HepG2 (cell line): ENCODE measurements at regions not wholly inside any gene's neighbourhood (a gene's known extent, or its start where the extent isn't known, plus 50 kb on each side); places are given as distances from the start of the nearest gene placed in this dataset.

ENCODE experiments used
- ATAC-seq: fragments of 200-7000 bp; cut with Tn5 transposase; 3 replicates; pipeline ENCODE4 v1.9.1; 2020; ENCODE audit warnings: mild to moderate bottlenecking, moderate library complexity
- BruUV-seq: library from RNA; stranded (reverse); fragments of 400-500 nt; replicated peaks from 2 replicates; lab custom pipeline; 2021; lab: Mats Ljungman, UMichigan
- CTCF ChIA-PET: fragments of 300-600 bp; formaldehyde crosslinking; extraction: SDS; loops from one replicate; lab custom pipeline; 2021; ENCODE audit warnings: low total read pairs, inconsistent platforms, low intra/inter-chr PET ratio; lab: Yijun Ruan, JAX
- POLR2A ChIA-PET: fragments of 350-600 bp; sonication (Branson Sonifier 250); formaldehyde crosslinking; loops from one replicate; lab custom pipeline; 2020; ENCODE audit warnings: antibody characterized with exemption, inconsistent platforms; lab: Yijun Ruan, JAX
- DNase-seq: peaks from one replicate; pipeline ENCODE4 v3.0.0-alpha.2; 2015; ENCODE audit warnings: low spot score
- FAIRE-seq: peaks from 3 replicates; lab custom pipeline; 2011; peaks lifted over from hg19 to GRCh38; lab: Jason Lieb, UNC
- H2AFZ ChIP-seq: one replicate; pipeline ENCODE4 v1.6.1; 2011; ENCODE audit warnings: low read length, inconsistent platforms
- H3K27ac ChIP-seq: fragments of 300-600 bp; 3 replicates; pipeline ENCODE4 v1.8.0; 2011; ENCODE audit warnings: mixed run types, mild to moderate bottlenecking, mixed read lengths, low read length, inconsistent platforms; ENCODE audit not compliant: insufficient read depth; ENCODE audit errors: extremely low read length
- H3K27me3 ChIP-seq, 2 experiments: fragments of 200-600 bp in 1 of 2; 2 replicates in 1 of 2; 3 replicates in 1 of 2; pipeline versions ENCODE4 v1.6.0 to v1.8.0; 2011; ENCODE audit warnings: low read length in 2 of 2, mild to moderate bottlenecking in 2 of 2, moderate library complexity in 2 of 2, inconsistent platforms in 1 of 2; ENCODE audit not compliant: insufficient read depth in 2 of 2, control insufficient read depth in 1 of 2
- H3K36me3 ChIP-seq, 2 experiments: fragments of 200-600 bp in 1 of 2; replicated peaks in 1 of 2; 2 replicates in 1 of 2; 3 replicates in 1 of 2; pipeline versions ENCODE4 v1.5.1 to v1.8.0; 2011; ENCODE audit warnings: low read length in 2 of 2, inconsistent platforms in 1 of 2; ENCODE audit not compliant: insufficient read depth in 2 of 2, control insufficient read depth in 1 of 2
- H3K4me1 ChIP-seq: 2 replicates; pipeline ENCODE4 v1.5.1; 2012; ENCODE audit warnings: low read length, inconsistent platforms; ENCODE audit not compliant: insufficient read depth
- H3K4me2 ChIP-seq: 2 replicates; pipeline ENCODE4 v1.6.0; 2011; ENCODE audit warnings: low read depth, low read length, inconsistent platforms
- H3K4me3 ChIP-seq, 3 experiments: fragments of 200-600 bp in 1 of 3; sonication (generic), shearing (Covaris generic) in 1 of 3; replicated peaks in 1 of 3; 2 replicates each; pipeline ENCODE4 v1.5.1; 2011 to 2016; ENCODE audit warnings: low read length in 3 of 3, inconsistent platforms in 2 of 3, low read depth in 2 of 3, mild to moderate bottlenecking in 2 of 3, control low read depth in 1 of 3, mixed read lengths in 1 of 3; ENCODE audit not compliant: insufficient read depth in 1 of 3
- H3K79me2 ChIP-seq: one replicate; pipeline ENCODE4 v1.6.1; 2011; ENCODE audit warnings: low read length, inconsistent platforms; ENCODE audit not compliant: insufficient read depth
- H3K9ac ChIP-seq: 2 replicates; pipeline ENCODE4 v1.6.0; 2011; ENCODE audit warnings: mild to moderate bottlenecking, low read depth, low read length, inconsistent platforms; ENCODE audit not compliant: insufficient read depth
- H3K9me3 ChIP-seq: 2 replicates; pipeline ENCODE4 v1.5.1; 2012; ENCODE audit warnings: mild to moderate bottlenecking, low read length
- H4K20me1 ChIP-seq: 2 replicates; pipeline ENCODE4 v1.6.0; 2011; ENCODE audit warnings: inconsistent platforms, mild to moderate bottlenecking, low read length, moderate library complexity; ENCODE audit not compliant: insufficient read depth
- HNF4A ChIP-seq: sonication (generic); formaldehyde crosslinking; IDR thresholded peaks from 2 replicates; pipeline ENCODE4 v1.4.0; 2020; ENCODE audit warnings: missing genetic modification reagents
- HNF4G ChIP-seq, 2 experiments: sonication (generic) in 1 of 2; formaldehyde crosslinking in 1 of 2; IDR thresholded peaks; 2 replicates each; pipeline versions ENCODE4 v1.4.0 to v1.6.1; 2011 to 2020; ENCODE audit warnings: borderline replicate concordance in 2 of 2, low read depth in 2 of 2, mild to moderate bottlenecking in 2 of 2, low read length in 1 of 2, missing genetic modification reagents in 1 of 2, moderate library complexity in 1 of 2
- NCOA2 ChIP-seq: sonication (generic); formaldehyde crosslinking; IDR thresholded peaks from 2 replicates; pipeline ENCODE4 v1.8.0; 2022; ENCODE audit warnings: inconsistent platforms
- PITX1 ChIP-seq: sonication (generic); formaldehyde crosslinking; IDR thresholded peaks from 2 replicates; pipeline ENCODE4 v1.5.1; 2020; ENCODE audit warnings: mild to moderate bottlenecking, missing genetic modification reagents
- ZBTB44 ChIP-seq: sonication (generic); formaldehyde crosslinking; IDR thresholded peaks from 2 replicates; pipeline ENCODE4 v1.4.0; 2020; ENCODE audit warnings: missing genetic modification reagents
- ZNF136 ChIP-seq: sonication (generic); formaldehyde crosslinking; IDR thresholded peaks from 2 replicates; pipeline ENCODE4 v1.8.1; 2022; ENCODE audit warnings: low read depth, mild to moderate bottlenecking, moderate library complexity, missing genetic modification reagents
- ZNF607 ChIP-seq: sonication (generic); formaldehyde crosslinking; IDR thresholded peaks from 2 replicates; pipeline ENCODE4 v1.5.1; 2020; ENCODE audit warnings: missing genetic modification reagents, mild to moderate bottlenecking, borderline replicate concordance
- WGBS: methylation state at CpG from one replicate; pipeline ENCODE4 v1.1.6; 2017; ENCODE audit warnings: low lambda C conversion rate; 5-methylcytosine and 5-hydroxymethylcytosine counted together
- in situ Hi-C: cut with HindIII; loops from 2 replicates; pipeline ENCODE4 v1.10.0; 2017; ENCODE audit warnings: low pct_unique_long_range_greater_than_20kb; ENCODE audit not compliant: extremely low pct_ligation_motif_present
- intact Hi-C: fragments of 100-400 bp; cut with micrococcal nuclease; formaldehyde crosslinking; loops from one replicate; pipeline ENCODE4 v1.10.0; 2022; ENCODE audit not compliant: unreplicated experiment
- TF ChIP-seq, protein P1 (sequence below): sonication (generic); formaldehyde crosslinking; IDR thresholded peaks from 2 replicates; pipeline ENCODE4 v1.5.0; 2020; ENCODE audit warnings: mild to moderate bottlenecking, missing genetic modification reagents

DNA sequence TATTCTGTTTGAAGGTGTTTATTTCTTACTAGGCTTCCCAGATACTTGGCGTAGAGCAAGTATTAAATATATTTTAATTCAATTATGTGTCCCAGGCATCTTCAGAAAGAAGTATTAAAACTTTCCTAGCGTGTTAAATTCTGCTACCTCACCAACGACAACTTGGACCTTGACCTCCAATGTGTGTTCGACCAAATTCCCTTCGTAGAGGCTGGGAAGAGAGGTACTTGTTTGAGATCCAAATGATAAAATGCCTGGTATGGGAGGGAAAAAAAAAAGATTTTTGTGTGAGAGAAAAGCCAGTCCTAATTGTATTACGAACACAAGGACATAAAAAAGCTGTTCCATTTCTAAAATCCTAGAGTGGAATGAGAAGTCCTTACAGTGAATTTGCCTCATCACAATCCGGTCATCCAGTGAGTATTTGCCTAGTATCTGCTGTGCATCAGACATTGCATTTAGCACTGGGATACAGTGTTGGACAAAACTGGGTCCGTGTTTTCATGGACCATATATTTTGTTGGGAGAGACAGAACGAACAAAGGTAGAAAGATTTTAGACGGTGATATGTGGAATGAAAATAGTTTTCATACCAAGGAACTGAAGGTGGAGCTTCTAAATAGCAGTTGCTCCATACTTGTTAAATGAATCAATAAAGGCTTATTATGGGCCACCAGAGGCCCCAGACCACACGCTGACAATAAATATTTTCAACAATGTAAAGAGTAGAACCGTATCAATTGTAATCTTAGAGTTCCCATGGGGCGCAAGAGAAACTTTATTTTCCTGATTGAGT is 103.1 kb downstream of the KIF4B start:
- BruUV-seq = no TSS peak
- Histone ChIP-seq H3K27me3 (no peaks in the 10 kb centered on the region), H2AFZ (no peak overlapping the region), H3K79me2 (no peaks in the 10 kb centered on the region), H3K9ac (no peak overlapping the region), H3K36me3 (no peaks in the 10 kb centered on the region), H4K20me1 (no peaks in the 10 kb centered on the region), H3K27ac (no peak overlapping the region), H3K4me1 (peaks cover 12% of the 10 kb centered on the region), H3K4me2 (peak overlapping the region; percentile 29; the same call in 1 of the 2 replicates), H3K9me3 (no peaks in the 10 kb centered on the region), H3K4me3 (no peak overlapping the region; a peak in 1 of 6 replicates)
- no peak for TF ChIP-seq ZNF136 (CRISPR knock-in tag)
- no peak for TF ChIP-seq NCOA2 (CRISPR knock-in tag)
- no peak for TF ChIP-seq PITX1 (CRISPR knock-in tag)
- no peak for TF ChIP-seq ZBTB44 (CRISPR knock-in tag)
- peak; percentile 73 for TF ChIP-seq HNF4A
- no peak for TF ChIP-seq ZNF607
- peak; percentile 48; the same call in 1 of the 2 replicates for TF ChIP-seq HNF4G (IDR thresholded peaks at IDR 0.05; ENCODE audit: borderline replicate concordance, low read depth, low read length)
- TF ChIP-seq HNF4G (CRISPR knock-in tag; IDR thresholded peaks at IDR 0.05; ENCODE audit: borderline replicate concordance, low read depth) = no peak
- TF ChIP-seq, protein P1, sequence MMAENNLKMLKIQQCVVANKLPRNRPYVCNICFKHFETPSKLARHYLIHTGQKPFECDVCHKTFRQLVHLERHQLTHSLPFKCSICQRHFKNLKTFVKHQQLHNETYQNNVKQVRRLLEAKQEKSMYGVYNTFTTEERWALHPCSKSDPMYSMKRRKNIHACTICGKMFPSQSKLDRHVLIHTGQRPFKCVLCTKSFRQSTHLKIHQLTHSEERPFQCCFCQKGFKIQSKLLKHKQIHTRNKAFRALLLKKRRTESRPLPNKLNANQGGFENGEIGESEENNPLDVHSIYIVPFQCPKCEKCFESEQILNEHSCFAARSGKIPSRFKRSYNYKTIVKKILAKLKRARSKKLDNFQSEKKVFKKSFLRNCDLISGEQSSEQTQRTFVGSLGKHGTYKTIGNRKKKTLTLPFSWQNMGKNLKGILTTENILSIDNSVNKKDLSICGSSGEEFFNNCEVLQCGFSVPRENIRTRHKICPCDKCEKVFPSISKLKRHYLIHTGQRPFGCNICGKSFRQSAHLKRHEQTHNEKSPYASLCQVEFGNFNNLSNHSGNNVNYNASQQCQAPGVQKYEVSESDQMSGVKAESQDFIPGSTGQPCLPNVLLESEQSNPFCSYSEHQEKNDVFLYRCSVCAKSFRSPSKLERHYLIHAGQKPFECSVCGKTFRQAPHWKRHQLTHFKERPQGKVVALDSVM (CRISPR knock-in tag) = 0 out of 2 replicates have a peak, but pooled peaks have one; percentile 19
- intact Hi-C loops (no loop called here), in situ Hi-C loops (no loop called here)
- ChIA-PET POLR2A (no interaction called here), CTCF (no interaction called here)
- FAIRE-seq (no peak), ATAC-seq (peak; percentile 70), DNase-seq (peak; percentile 41)
- 26% methylated on average over 13 of the region's 13 CpGs for WGBS
